GM18951 (cell line): ENCODE measurements at regions not wholly inside any gene's neighbourhood (a gene's known extent, or its start where the extent isn't known, plus 50 kb on each side); places are given as distances from the start of the nearest gene placed in this dataset.

Experiments used
- POLR2A ChIP-seq: IDR thresholded peaks from 4 replicates; pipeline ENCODE4 v1.6.1; 2011; ENCODE audit warnings: mild to moderate bottlenecking; ENCODE audit not compliant: insufficient read length, insufficient read depth; ENCODE audit errors: extremely low read depth
- in situ Hi-C: fragments of 300-500 bp; cut with MboI; formaldehyde crosslinking; loops from one replicate; pipeline ENCODE4 v1.12.0; 2022; ENCODE audit warnings: low sequenced_read_pairs, mixed read lengths, inconsistent platforms; ENCODE audit not compliant: unreplicated experiment

- in situ Hi-C loops, result no loop called here
- TF ChIP-seq POLR2A, result no peak
Measured at GRCh38 chr3:70558956-70559355, 246.5 kb upstream of the MDFIC2 start.

GRCh38 chr3:70557976-70558375 lies 245.5 kb upstream of the MDFIC2 start:
- TF ChIP-seq POLR2A, result no peak
- in situ Hi-C loops, result no loop called here

- in situ Hi-C loops, result no loop called here
- no peak for TF ChIP-seq POLR2A
Measured at GRCh38 chr3:70556056-70556455, 243.6 kb upstream of the MDFIC2 start.

- in situ Hi-C loops, result no loop called here
Measured at GRCh38 chr3:70554170-70554569, 241.7 kb upstream of the MDFIC2 start.

GRCh38 chr3:70550723-70551319 lies 238.4 kb upstream of the MDFIC2 start:
- TF ChIP-seq POLR2A, result no peak
- in situ Hi-C loops, result no loop called here

More at GRCh38 chr3:70554170-70554569, 241.7 kb upstream of the MDFIC2 start:
- no peak for TF ChIP-seq POLR2A

- in situ Hi-C loops, result loop anchor here (25.0 kb wide), 1 partner anchor 1116 kb away; no protein-coding TSS in a partner anchor
- no peak for TF ChIP-seq POLR2A
Measured at GRCh38 chr3:70546679-70547078, 234.2 kb upstream of the MDFIC2 start.

- TF ChIP-seq POLR2A, result no peak
- in situ Hi-C loops, result loop anchor here (25.0 kb wide), 1 partner anchor 1119 kb away; no protein-coding TSS in a partner anchor
Measured at GRCh38 chr3:70543493-70543892, 231.1 kb upstream of the MDFIC2 start.

GRCh38 chr3:70539908-70540307 lies 227.5 kb upstream of the MDFIC2 start:
- TF ChIP-seq POLR2A, result no peak
- in situ Hi-C loops, result loop anchor here (25.0 kb wide), 1 partner anchor 1122 kb away; no protein-coding TSS in a partner anchor

DNA sequence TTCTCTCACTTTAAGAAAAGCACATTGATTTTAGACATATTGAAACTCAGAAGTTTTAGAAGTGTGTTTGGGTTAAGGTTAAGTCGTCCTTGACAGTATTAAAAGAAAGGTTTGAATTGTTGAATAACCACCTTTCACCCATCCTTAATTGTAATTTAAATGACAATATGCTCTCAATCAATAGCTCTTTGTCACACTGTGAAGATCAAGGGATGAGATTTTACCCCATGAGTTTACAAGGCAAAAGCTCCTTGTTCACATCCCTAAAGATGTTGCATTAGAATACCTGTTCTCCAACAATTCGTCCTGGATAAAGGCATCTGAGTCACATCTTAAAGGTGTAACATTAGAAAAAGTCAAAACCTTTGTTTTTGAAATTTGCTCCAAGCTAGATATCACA lies 220.4 kb upstream of the MDFIC2 start:
- no peak for TF ChIP-seq POLR2A
- in situ Hi-C loops, result loop anchor here (25.0 kb wide), 1 partner anchor 1129 kb away; no protein-coding TSS in a partner anchor

DNA sequence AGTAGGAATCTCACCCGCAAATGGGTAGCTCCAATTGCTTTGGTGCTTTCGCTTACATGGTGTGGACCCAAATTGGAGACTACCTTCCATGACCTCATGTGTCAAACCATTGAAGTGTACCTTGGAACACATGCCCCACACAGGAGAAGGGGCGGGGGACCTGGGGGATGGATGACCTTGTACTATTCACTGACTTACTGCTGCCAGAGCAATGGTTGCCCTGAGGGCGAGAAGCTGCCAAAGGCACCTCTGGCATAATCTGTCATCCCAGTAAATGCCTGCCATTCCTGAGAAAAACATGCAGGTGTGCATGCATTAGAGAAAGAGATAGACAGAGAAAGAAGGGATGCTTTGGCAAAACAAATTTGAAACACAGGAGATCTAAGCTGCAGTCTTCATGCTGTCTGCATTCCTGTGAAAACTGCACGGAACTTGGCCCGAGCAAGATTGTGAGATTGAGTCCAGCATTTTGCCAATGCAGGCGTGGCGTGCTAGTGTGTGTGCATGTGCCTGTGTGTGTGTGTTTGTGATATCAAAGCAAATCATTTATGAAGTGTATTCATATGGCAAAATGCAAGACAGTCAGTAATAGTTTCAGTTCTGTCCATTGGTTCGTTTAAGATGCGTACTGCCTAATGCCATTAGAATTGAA lies 219.5 kb upstream of the MDFIC2 start:
- in situ Hi-C loops, result loop anchor here (25.0 kb wide), 1 partner anchor 1130 kb away; no protein-coding TSS in a partner anchor

GRCh38 chr3:70531063-70531657 lies 218.7 kb upstream of the MDFIC2 start:
- in situ Hi-C loops, result loop anchor here (25.0 kb wide), 1 partner anchor 1131 kb away; no protein-coding TSS in a partner anchor

More for the DNA sequence above, 219.5 kb upstream of the MDFIC2 start:
- TF ChIP-seq POLR2A, result no peak

GRCh38 chr3:70530626-70531025 lies 218.2 kb upstream of the MDFIC2 start:
- no peak for TF ChIP-seq POLR2A
- in situ Hi-C loops, result loop anchor here (25.0 kb wide), 1 partner anchor 1132 kb away; no protein-coding TSS in a partner anchor

More at GRCh38 chr3:70531063-70531657, 218.7 kb upstream of the MDFIC2 start:
- TF ChIP-seq POLR2A, result no peak

- TF ChIP-seq POLR2A, result no peak
- in situ Hi-C loops, result loop anchor here (25.0 kb wide), 1 partner anchor 1135 kb away; no protein-coding TSS in a partner anchor
Measured at GRCh38 chr3:70527026-70527425, 214.6 kb upstream of the MDFIC2 start.
